Esophagus muscularis mucosa (tissue), 4 donors: ENCODE measurements at regions not wholly inside any gene's neighbourhood (a gene's known extent, or its start where the extent isn't known, plus 50 kb on each side); places are given as distances from the start of the nearest gene placed in this dataset.

Experiments used
- CTCF ChIP-seq, 3 experiments: fragments of 200-600 bp in 2 of 3; fragments of 450-650 bp in 1 of 3; sonication (generic) in 2 of 3; IDR thresholded peaks; one replicate each; pipeline ENCODE4 v1.5.1; 2017 to 2019; ENCODE audit warnings: antibody characterized with exemption in 3 of 3, mild to moderate bottlenecking in 2 of 3, moderate library complexity in 1 of 3
- EP300 ChIP-seq: sonication (generic); formaldehyde crosslinking; IDR thresholded peaks from one replicate; pipeline ENCODE4 v1.6.1; 2017; ENCODE audit warnings: antibody characterized with exemption
- POLR2A ChIP-seq: fragments of 450-650 bp; IDR thresholded peaks from one replicate; pipeline ENCODE4 v1.6.1; 2017; ENCODE audit warnings: antibody characterized with exemption, moderate library complexity, mild to moderate bottlenecking, low read depth
- POLR2AphosphoS5 ChIP-seq, 2 donors: sonication (generic); formaldehyde crosslinking; IDR thresholded peaks; one replicate each; pipeline ENCODE4 v1.6.1; 2017; ENCODE audit warnings: antibody characterized with exemption in 2 of 2

- TF ChIP-seq POLR2AphosphoS5 (IDR thresholded peaks at IDR 0.05) (no peak), CTCF (IDR thresholded peaks at IDR 0.05) (no peak), POLR2A (no peak), EP300 (no peak)
Observed at GRCh38 chr10:16231176-16231575, 205.6 kb upstream of the PTER start.
